ENCODE measurements at regions not wholly inside any gene's neighbourhood (a gene's known extent, or its start where the extent isn't known, plus 50 kb on each side); places are given as distances from the start of the nearest gene placed in this dataset.

GRCh38 chr10:61115897-61116296 lies 171.9 kb upstream of the RHOBTB1 start:
- peaks cover under 1% of the 10 kb centered on the region; the same call in 1 of the 2 replicates for H4K20me1 ChIP-seq (ENCODE audit: insufficient read depth, low read length)
- H4K8ac ChIP-seq (ENCODE audit: low read depth in 2 of 2, low read length in 2 of 2): no peak overlapping the region
- no peak overlapping the region for H2BK5ac ChIP-seq (ENCODE audit: low read depth, low read length, poor library complexity, severe bottlenecking)
- H2BK120ac ChIP-seq (ENCODE audit: low read depth, low read length): no peak overlapping the region
- intact Hi-C loops (cut with micrococcal nuclease): no loop called here
- H3K27me3 ChIP-seq (ENCODE audit: control insufficient read depth, insufficient read depth, low read length): no peaks in the 10 kb centered on the region
- H4K5ac ChIP-seq (ENCODE audit: low read depth, low read length): no peak overlapping the region
- no peaks in the 10 kb centered on the region for H3K9me3 ChIP-seq (ENCODE audit: control insufficient read depth, insufficient read depth, low read length)
- no peaks in the 10 kb centered on the region for H3K79me1 ChIP-seq (ENCODE audit: low read depth in 1 of 2, low read length in 2 of 2)
- no peak overlapping the region for H3K27ac ChIP-seq (ENCODE audit: insufficient read depth, low read length)
- H3K56ac ChIP-seq (ENCODE audit: extremely low read depth, insufficient read depth, low read length): no peak overlapping the region
- H2BK15ac ChIP-seq (ENCODE audit: low read depth, low read length): no peak overlapping the region
- no peak overlapping the region for H2AK5ac ChIP-seq (ENCODE audit: low read depth, low read length)
- no peak overlapping the region for H3K4me2 ChIP-seq (ENCODE audit: low read depth, low read length)
- no peak overlapping the region for H3K4me3 ChIP-seq (ENCODE audit: insufficient read depth, low read depth, low read length)
- no peak overlapping the region for H3K18ac ChIP-seq (ENCODE audit: low read depth, low read length)
- no peak overlapping the region for H3K9ac ChIP-seq (ENCODE audit: low read depth, low read length)
- no peak overlapping the region for H2AFZ ChIP-seq (replicated peaks; ENCODE audit: low read length, poor library complexity)
- in situ Hi-C loops (cut with MboI; ENCODE audit: low sequenced_read_pairs): no loop called here
- H3K14ac ChIP-seq (replicated peaks; ENCODE audit: low read depth, low read length): no peak overlapping the region
- ChIA-PET CTCF (no interaction called here), POLR2A (ENCODE audit: unreplicated experiment) (no interaction called here)
- dilution Hi-C loops (cut with HindIII; ENCODE audit: low sequenced_read_pairs, unreplicated experiment): no loop called here
- H2AK9ac ChIP-seq (replicated peaks; ENCODE audit: low read depth, low read length, poor library complexity): no peak overlapping the region
- no peak overlapping the region for H3K4ac ChIP-seq (ENCODE audit: low read depth, low read length)
- no TSS peak for BruUV-seq (replicated peaks)
- peaks cover 4% of the 10 kb centered on the region for H3K4me1 ChIP-seq (ENCODE audit: control insufficient read depth, insufficient read depth, low read length)
- no peaks in the 10 kb centered on the region for H3K9me1 ChIP-seq (ENCODE audit: insufficient read depth, low read length)
- DNase-seq (no peak), ATAC-seq (ENCODE audit: low read depth) (no peak)
- no peak overlapping the region for H3K23ac ChIP-seq (ENCODE audit: low read depth, low read length)
- no peak overlapping the region for H2BK20ac ChIP-seq (ENCODE audit: low read depth, low read length)
- H3K36me3 ChIP-seq (ENCODE audit: control insufficient read depth, insufficient read depth, low read length): no peaks in the 10 kb centered on the region
- TF ChIP-seq MXI1 (IDR thresholded peaks at IDR 0.05; ENCODE audit: borderline replicate concordance, low read depth, low read length) (no peak), POLR2A (IDR thresholded peaks at IDR 0.05; ENCODE audit: low read depth, low read length) (no peak), NFE2L2 (IDR thresholded peaks at IDR 0.05; ENCODE audit: low read depth, low read length) (no peak), FOS (IDR thresholded peaks at IDR 0.05; ENCODE audit: low read depth, low read length) (no peak)
- no peak overlapping the region for H4K91ac ChIP-seq (ENCODE audit: insufficient read depth, low read depth, low read length)
